Osteocyte (in vitro differentiated cells): ENCODE measurements at regions not wholly inside any gene's neighbourhood (a gene's known extent, or its start where the extent isn't known, plus 50 kb on each side); places are given as distances from the start of the nearest gene placed in this dataset.

Experiments
- DNase-seq: peaks from one replicate; pipeline ENCODE4 v3.0.0; 2021; ENCODE audit warnings: mixed read lengths; ENCODE audit not compliant: unreplicated experiment; ENCODE audit errors: extremely low spot score
- H3K27ac Mint-ChIP-seq: one replicate; pipeline ENCODE4 v1.8.0; 2021; ENCODE audit warnings: mild to moderate bottlenecking, mixed read lengths; ENCODE audit not compliant: unreplicated experiment
- H3K27me3 Mint-ChIP-seq: one replicate; pipeline ENCODE4 v1.8.0; 2021; ENCODE audit warnings: mixed read lengths; ENCODE audit not compliant: unreplicated experiment
- H3K36me3 Mint-ChIP-seq: one replicate; pipeline ENCODE4 v1.8.0; 2021; ENCODE audit warnings: mixed read lengths; ENCODE audit not compliant: unreplicated experiment
- H3K4me1 Mint-ChIP-seq: one replicate; pipeline ENCODE4 v1.8.0; 2021; ENCODE audit warnings: mixed read lengths; ENCODE audit not compliant: unreplicated experiment
- H3K4me3 Mint-ChIP-seq: one replicate; pipeline ENCODE4 v1.8.0; 2021; ENCODE audit warnings: mild to moderate bottlenecking, moderate library complexity, mixed read lengths; ENCODE audit not compliant: unreplicated experiment
- H3K9me3 Mint-ChIP-seq: one replicate; pipeline ENCODE4 v1.8.0; 2021; ENCODE audit warnings: mixed read lengths; ENCODE audit not compliant: unreplicated experiment
- TF ChIP-seq, protein P1 (sequence below): fragments of 200-600 bp; sonication (generic); IDR thresholded peaks from 2 replicates; pipeline ENCODE4 v1.5.0; 2021; ENCODE audit warnings: antibody characterized with exemption, mild to moderate bottlenecking, moderate library complexity

DNA sequence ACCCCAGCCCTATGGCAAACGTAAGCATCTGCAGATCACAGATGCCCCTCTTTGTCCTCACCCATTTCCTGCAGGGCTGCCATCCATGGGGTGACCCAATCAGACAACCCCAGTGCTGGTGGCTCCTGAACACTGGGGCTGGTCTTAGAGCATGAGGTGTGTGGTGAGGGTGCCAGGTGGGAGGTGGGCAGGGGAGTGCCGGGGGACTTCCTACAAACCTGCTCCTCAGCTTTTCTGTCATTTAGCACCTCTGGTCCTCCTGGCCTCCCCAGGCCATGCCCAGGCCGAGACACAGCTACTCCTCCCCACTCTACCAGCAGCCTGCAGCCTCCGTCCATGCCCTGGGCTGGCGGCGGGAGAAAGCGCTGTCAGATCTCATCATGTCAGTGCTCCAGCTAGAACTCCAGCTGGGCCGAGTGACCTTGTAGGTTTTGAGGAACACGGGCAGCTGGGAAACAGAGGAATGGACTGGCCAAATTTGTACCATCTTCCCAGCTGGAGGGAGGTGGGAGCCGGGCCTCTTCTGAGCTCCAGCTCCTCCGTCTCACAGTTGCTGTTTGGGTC is 157.7 kb upstream of the NECTIN1 start:
- TF ChIP-seq, protein P1, sequence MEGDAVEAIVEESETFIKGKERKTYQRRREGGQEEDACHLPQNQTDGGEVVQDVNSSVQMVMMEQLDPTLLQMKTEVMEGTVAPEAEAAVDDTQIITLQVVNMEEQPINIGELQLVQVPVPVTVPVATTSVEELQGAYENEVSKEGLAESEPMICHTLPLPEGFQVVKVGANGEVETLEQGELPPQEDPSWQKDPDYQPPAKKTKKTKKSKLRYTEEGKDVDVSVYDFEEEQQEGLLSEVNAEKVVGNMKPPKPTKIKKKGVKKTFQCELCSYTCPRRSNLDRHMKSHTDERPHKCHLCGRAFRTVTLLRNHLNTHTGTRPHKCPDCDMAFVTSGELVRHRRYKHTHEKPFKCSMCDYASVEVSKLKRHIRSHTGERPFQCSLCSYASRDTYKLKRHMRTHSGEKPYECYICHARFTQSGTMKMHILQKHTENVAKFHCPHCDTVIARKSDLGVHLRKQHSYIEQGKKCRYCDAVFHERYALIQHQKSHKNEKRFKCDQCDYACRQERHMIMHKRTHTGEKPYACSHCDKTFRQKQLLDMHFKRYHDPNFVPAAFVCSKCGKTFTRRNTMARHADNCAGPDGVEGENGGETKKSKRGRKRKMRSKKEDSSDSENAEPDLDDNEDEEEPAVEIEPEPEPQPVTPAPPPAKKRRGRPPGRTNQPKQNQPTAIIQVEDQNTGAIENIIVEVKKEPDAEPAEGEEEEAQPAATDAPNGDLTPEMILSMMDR = no peak
- H3K27me3 Mint-ChIP-seq = peaks cover 22% of the 10 kb centered on the region
- no peaks in the 10 kb centered on the region for H3K4me1 Mint-ChIP-seq
- no peak overlapping the region for H3K27ac Mint-ChIP-seq
- H3K4me3 Mint-ChIP-seq = no peak overlapping the region
- no peaks in the 10 kb centered on the region for H3K36me3 Mint-ChIP-seq
- no peaks in the 10 kb centered on the region for H3K9me3 Mint-ChIP-seq
- no peak for DNase-seq

DNA sequence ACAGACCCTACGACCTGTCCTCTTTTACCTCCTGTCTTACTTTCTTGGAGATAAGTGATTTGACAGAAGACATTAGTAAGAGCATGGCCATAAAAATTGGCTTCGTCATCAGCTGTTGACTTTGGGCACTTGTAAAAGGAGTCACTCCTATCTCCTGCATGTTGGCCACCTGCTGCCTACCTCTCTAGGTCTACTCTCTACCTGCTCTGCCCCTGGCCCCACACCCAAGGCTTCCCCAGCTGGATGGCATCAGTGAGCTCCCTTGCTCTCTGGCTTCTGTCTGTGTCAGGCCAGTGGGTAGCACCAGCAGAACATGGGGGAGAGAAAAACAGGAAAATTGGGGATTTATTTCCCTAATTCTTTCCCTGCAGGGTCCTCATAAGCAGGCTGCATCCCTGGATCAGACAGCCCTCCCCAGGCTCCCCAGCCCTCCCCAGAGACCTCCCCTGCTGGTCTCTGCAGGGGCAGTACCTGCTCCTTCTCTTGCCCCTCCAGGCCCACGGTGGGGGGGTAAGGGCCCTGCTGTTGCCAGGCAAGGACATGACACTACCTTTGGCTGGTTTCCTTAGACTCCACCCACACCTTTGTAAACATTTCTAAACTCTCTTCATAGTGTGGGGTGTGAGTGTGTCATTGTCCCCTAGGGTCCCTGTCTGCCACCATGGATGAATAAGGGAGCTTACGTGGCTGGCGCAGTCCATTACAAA is 157.0 kb upstream of the NECTIN1 start:
- Mint-ChIP-seq H3K27me3 (peaks cover 22% of the 10 kb centered on the region), H3K4me1 (no peaks in the 10 kb centered on the region)

DNA sequence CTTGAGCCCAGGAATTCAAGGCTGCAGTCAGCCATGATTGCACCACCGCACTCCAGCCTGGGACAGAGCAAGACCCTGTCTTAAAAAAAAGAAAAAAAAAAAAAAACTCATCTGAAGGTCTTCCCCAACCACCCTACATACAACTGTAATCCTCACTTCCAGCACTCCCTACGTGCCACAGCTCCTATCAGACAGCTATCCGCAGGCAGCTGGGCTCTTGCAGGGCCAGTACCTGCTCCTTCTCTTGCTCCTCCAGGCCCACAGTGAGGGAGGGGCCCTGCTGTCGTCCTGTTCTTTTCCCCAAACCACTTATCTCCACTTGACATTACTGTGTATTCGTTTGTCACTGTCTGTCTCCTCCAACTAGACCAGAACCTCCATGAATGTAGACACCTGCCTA is 156.1 kb upstream of the NECTIN1 start:
- Mint-ChIP-seq H3K36me3 (no peaks in the 10 kb centered on the region), H3K4me3 (no peak overlapping the region), H3K27me3 (peaks cover 24% of the 10 kb centered on the region), H3K9me3 (no peaks in the 10 kb centered on the region), H3K27ac (no peak overlapping the region), H3K4me1 (no peaks in the 10 kb centered on the region)
- TF ChIP-seq, protein P1 = no peak
- DNase-seq = no peak

More for the DNA sequence above, 157.0 kb upstream of the NECTIN1 start:
- DNase-seq = no peak
- Mint-ChIP-seq H3K27ac (no peak overlapping the region), H3K9me3 (no peaks in the 10 kb centered on the region), H3K4me3 (no peak overlapping the region), H3K36me3 (no peaks in the 10 kb centered on the region)
- TF ChIP-seq, protein P1 = no peak

DNA sequence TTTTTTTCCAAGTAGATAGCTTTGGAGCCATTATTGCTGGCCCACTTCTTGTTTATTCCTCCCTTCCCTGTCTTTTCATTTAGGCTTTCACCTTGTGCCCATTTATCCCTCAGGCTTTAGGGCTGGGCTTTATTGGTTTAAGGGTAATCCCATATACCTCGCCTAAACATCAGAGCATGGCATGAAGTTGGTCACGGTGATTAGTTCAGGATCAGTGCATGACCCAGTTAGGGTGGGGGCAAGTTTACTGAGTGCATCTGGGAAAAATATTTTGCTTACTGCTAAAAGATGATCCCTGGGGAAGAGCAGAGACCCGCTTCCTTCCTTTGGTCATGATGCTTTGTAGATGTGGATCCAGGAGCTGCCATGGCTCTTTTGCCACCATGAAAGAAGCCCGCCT is 153.3 kb upstream of the NECTIN1 start:
- DNase-seq = no peak
- TF ChIP-seq, protein P1 = no peak
- H3K4me1 Mint-ChIP-seq = no peaks in the 10 kb centered on the region
- H3K27me3 Mint-ChIP-seq = peaks cover 27% of the 10 kb centered on the region
- no peaks in the 10 kb centered on the region for H3K9me3 Mint-ChIP-seq
- no peak overlapping the region for H3K4me3 Mint-ChIP-seq
- no peak overlapping the region for H3K27ac Mint-ChIP-seq
- H3K36me3 Mint-ChIP-seq = no peaks in the 10 kb centered on the region

DNA sequence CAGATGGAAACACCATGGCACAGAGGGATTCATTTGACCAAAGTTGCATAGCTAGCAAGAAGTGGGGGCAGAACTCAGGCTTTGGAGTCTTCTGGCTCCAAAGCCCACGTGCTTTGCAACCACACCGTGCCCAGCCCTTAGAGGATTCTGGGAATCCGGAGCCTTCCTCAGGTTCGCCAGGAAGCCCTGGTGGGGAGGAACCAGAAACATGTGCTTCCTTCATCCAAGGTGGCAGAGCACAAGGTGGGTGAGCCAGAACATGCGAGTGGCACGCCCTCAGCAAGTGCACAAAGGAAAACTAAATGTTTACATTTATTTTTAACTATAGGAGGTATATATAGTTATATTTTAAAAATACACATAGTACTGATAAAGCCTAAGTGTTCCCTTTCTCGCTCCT is 151.9 kb upstream of the NECTIN1 start:
- Mint-ChIP-seq H3K9me3 (no peaks in the 10 kb centered on the region), H3K4me3 (no peak overlapping the region), H3K36me3 (no peaks in the 10 kb centered on the region), H3K27me3 (peaks cover 27% of the 10 kb centered on the region), H3K27ac (no peak overlapping the region), H3K4me1 (no peaks in the 10 kb centered on the region)
- no peak for DNase-seq
- TF ChIP-seq, protein P1 = no peak
